Lower leg skin (tissue), 3 donors: ENCODE measurements at regions not wholly inside any gene's neighbourhood (a gene's known extent, or its start where the extent isn't known, plus 50 kb on each side); places are given as distances from the start of the nearest gene placed in this dataset.

Experiments used
- POLR2A ChIP-seq, 2 donors: fragments of 450-650 bp; IDR thresholded peaks; one replicate each; pipeline ENCODE4 v1.6.1; 2016 to 2017; ENCODE audit warnings: antibody characterized with exemption in 2 of 2, mild to moderate bottlenecking in 1 of 2, moderate library complexity in 1 of 2
- TF ChIP-seq, protein P1 (sequence below), 3 donors: fragments of 450-650 bp; IDR thresholded peaks; one replicate each; pipeline ENCODE4 v1.5.1; 2016; ENCODE audit warnings: antibody characterized with exemption in 3 of 3, mild to moderate bottlenecking in 3 of 3, moderate library complexity in 2 of 3

DNA sequence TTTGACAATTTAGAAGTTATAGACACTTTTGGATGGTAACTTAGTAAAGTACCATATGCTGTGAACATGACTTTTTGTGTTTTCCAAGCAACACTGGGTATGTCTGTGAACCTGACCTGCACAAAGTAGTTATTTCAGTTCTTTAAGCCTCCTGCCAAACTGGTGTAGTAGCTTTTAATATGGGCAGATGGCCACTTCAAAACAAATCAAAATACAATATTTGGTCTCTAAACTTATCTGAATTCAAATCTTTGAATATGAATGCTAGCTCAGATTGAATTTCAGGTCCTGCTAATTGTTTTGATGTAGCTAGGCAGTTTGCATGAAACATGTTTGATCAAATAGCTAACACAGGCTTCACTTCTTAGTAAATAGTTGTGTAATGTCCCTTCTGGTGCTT, 1176.7 kb upstream of the CDH9 start:
- TF ChIP-seq, protein P1, sequence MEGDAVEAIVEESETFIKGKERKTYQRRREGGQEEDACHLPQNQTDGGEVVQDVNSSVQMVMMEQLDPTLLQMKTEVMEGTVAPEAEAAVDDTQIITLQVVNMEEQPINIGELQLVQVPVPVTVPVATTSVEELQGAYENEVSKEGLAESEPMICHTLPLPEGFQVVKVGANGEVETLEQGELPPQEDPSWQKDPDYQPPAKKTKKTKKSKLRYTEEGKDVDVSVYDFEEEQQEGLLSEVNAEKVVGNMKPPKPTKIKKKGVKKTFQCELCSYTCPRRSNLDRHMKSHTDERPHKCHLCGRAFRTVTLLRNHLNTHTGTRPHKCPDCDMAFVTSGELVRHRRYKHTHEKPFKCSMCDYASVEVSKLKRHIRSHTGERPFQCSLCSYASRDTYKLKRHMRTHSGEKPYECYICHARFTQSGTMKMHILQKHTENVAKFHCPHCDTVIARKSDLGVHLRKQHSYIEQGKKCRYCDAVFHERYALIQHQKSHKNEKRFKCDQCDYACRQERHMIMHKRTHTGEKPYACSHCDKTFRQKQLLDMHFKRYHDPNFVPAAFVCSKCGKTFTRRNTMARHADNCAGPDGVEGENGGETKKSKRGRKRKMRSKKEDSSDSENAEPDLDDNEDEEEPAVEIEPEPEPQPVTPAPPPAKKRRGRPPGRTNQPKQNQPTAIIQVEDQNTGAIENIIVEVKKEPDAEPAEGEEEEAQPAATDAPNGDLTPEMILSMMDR (IDR thresholded peaks at IDR 0.05), result no peak
- TF ChIP-seq POLR2A (IDR thresholded peaks at IDR 0.05), result no peak
